ENCODE measurements at regions not wholly inside any gene's neighbourhood (a gene's known extent, or its start where the extent isn't known, plus 50 kb on each side); places are given as distances from the start of the nearest gene placed in this dataset.
"Not testable (repeated sequence)": the region's sequence is repeated elsewhere in the genome, so short reads cannot be mapped to it uniquely, and the experiment has no call there.

GRCh38 chr9:108049026-108049607 is 559.5 kb upstream of the KLF4 start:
- no peak for DNase-seq

GRCh38 chr9:108048406-108049025 is 558.9 kb upstream of the KLF4 start:
- DNase-seq = no peak

- not testable (repeated sequence) for DNase-seq
Observed at GRCh38 chr9:108047777-108048176, 558.2 kb upstream of the KLF4 start.

- no peak for DNase-seq
Observed at GRCh38 chr9:108047264-108047663, 557.7 kb upstream of the KLF4 start.

- no peak for DNase-seq
Observed at GRCh38 chr9:108045851-108046250, 556.3 kb upstream of the KLF4 start.

GRCh38 chr9:108043585-108043984 is 554.0 kb upstream of the KLF4 start:
- DNase-seq = no peak

- no peak for DNase-seq
Observed at GRCh38 chr9:108041551-108041950, 552.0 kb upstream of the KLF4 start.

- DNase-seq = no peak
Observed at GRCh38 chr9:108040783-108041182, 551.2 kb upstream of the KLF4 start.

- no peak for DNase-seq
Observed at GRCh38 chr9:108039493-108039892, 549.9 kb upstream of the KLF4 start.

- DNase-seq = no peak
Observed at GRCh38 chr9:108039012-108039411, 549.4 kb upstream of the KLF4 start.

- no peak for DNase-seq
Observed at GRCh38 chr9:108035487-108035886, 545.9 kb upstream of the KLF4 start.

- no peak for DNase-seq
Observed at GRCh38 chr9:108033976-108034964, 544.7 kb upstream of the KLF4 start.

- not testable (repeated sequence) for DNase-seq
Observed at GRCh38 chr9:108032079-108032478, 542.5 kb upstream of the KLF4 start.

GRCh38 chr9:108031221-108031620 is 541.7 kb upstream of the KLF4 start:
- DNase-seq = not testable (repeated sequence)

- not testable (repeated sequence) for DNase-seq
Observed at GRCh38 chr9:108026718-108027117, 537.1 kb upstream of the KLF4 start.

GRCh38 chr9:108024604-108025003 is 535.0 kb upstream of the KLF4 start:
- DNase-seq = no peak

- DNase-seq = no peak
Observed at GRCh38 chr9:108022246-108022935, 532.8 kb upstream of the KLF4 start.

- DNase-seq = no peak
Observed at GRCh38 chr9:108021096-108021710, 531.6 kb upstream of the KLF4 start.

- DNase-seq = no peak
Observed at GRCh38 chr9:108019821-108020220, 530.3 kb upstream of the KLF4 start.

- DNase-seq = no peak
Observed at GRCh38 chr9:108017671-108018070, 528.1 kb upstream of the KLF4 start.

- DNase-seq = no peak
Observed at GRCh38 chr9:108016446-108016845, 526.9 kb upstream of the KLF4 start.

- DNase-seq = no peak
Observed at GRCh38 chr9:108015690-108016089, 526.1 kb upstream of the KLF4 start.

GRCh38 chr9:108014353-108014752 is 524.8 kb upstream of the KLF4 start:
- no peak for DNase-seq

Measured in stimulated activated CD4-positive, alpha-beta T cell treated with anti-CD3 and anti-CD28 coated beads, Interleukin-2, amount 100 ng/mL, for 24 hours (primary cell).